Astrocyte of the hippocampus (primary cell): ENCODE measurements at regions not wholly inside any gene's neighbourhood (a gene's known extent, or its start where the extent isn't known, plus 50 kb on each side); places are given as distances from the start of the nearest gene placed in this dataset.
"Not testable (repeated sequence)": the region's sequence is repeated elsewhere in the genome, so short reads cannot be mapped to it uniquely, and the experiment has no call there.

Experiments used
- DNase-seq: peaks from one replicate; pipeline ENCODE4 v3.0.0; 2011; ENCODE audit warnings: low read depth, low spot score

DNA sequence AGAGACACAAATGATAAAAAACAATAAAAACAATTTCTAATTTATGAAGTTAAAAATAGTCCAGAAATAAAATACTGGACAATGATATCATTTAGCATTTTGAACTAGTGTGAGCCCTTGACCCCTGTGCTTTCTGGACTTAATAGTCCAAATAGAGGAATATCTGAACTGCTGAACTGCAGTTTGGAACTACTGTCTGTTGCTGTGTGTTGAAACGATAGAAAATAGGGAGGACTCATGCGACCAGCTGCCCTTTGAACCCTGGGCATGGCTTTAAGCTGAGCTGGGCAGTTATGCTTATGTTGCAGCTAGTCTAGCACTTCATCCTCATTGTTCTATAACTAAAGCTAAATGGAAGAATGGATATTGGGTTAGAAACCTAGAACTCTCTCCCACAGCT lies 99.5 kb downstream of the FMR1NB start:
- DNase-seq, result no peak

DNA sequence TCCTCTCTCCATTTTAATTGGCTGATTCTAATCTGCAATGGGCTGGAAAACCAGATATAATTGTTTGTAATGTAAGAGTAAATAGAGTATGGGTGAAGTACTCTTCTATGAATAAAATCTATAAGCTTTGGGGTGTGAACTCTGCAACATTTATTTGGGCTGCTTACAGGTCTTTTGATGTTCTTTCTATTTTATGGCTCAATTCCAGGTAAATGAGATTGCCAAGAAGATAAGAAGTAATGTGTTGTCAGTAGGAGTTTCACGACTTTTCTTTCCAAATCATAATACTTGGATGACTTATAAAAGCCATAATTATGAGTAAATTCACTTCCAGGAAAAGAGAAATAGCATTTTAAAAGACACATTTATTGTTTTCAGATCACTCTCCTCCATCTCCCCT lies 103.5 kb downstream of the FMR1NB start:
- DNase-seq, result no peak

DNA sequence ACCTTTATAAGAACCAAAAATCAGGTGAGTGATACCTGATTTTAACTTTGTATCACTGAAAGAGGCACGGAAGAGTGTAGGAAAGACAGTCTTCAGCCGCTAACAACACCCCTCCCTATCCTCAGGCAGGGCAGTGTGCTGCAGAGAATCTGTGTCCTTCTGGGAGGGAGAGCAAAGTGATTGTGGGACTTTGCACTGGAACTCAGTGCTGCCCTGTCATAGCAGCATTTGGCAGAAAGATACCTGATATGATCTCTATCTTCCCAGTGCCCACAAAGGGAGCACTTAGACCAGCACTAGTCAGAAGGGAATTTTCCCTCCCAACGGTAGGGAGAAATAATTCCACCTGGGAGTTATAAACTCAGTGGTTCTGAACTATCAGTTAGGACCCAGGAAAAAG lies 139.0 kb downstream of the FMR1NB start:
- DNase-seq, result no peak

DNA sequence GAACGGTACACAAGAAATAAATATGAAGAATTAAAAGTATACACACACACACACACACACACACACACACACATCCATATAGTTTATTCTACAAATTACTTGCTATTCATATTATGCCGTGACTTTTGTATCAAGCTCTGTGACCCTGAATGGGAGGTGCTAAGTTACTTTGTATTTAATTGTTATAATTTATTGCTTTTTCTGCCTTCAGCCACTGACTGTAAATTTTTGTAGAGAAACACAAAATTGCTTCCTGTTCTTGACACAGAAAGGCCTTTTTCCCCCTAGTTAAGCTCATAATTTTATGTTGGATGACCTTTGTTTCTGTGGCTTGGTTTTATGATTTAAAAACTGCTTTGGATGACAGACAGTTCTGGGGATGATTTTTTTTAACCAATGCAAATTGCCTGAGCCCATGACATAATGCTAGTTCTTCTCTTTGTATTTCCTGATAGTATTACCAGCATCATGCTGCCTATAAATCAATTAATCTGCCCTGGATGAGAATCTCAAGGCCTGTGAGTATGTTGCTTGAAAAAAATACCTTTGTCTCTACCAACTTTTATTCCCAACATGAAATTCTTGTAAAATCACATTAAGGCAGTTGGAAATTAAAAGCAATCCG lies 140.0 kb downstream of the FMR1NB start:
- DNase-seq, result no peak

DNA sequence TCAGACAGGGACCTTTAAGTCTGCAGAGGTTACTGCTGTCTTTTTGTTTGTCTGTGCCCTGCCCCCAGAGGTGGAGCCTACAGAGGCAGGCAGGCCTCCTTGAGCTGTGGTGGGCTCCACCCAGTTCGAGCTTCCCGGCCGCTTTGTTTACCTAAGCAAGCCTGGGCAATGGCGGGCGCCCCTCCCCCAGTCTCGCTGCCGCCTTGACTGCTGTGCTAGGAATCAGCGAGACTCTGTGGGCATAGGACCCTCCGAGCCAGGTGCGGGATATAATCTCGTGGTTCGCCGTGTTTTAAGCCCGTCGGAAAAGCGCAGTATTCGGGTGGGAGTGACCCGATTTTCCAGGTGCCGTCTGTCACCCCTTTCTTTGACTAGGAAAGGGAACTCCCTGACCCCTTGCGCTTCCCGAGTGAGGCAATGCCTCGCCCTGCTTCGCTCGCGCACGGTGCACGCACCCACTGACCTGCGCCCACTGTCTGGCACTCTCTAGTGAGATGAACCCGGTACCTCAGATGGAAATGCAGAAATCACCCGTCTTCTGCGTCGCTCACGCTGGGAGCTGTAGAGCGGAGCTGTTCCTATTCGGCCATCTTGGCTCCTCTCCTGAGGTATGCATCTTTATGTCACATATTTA lies 147.9 kb downstream of the FMR1NB start:
- not testable (repeated sequence) for DNase-seq

DNA sequence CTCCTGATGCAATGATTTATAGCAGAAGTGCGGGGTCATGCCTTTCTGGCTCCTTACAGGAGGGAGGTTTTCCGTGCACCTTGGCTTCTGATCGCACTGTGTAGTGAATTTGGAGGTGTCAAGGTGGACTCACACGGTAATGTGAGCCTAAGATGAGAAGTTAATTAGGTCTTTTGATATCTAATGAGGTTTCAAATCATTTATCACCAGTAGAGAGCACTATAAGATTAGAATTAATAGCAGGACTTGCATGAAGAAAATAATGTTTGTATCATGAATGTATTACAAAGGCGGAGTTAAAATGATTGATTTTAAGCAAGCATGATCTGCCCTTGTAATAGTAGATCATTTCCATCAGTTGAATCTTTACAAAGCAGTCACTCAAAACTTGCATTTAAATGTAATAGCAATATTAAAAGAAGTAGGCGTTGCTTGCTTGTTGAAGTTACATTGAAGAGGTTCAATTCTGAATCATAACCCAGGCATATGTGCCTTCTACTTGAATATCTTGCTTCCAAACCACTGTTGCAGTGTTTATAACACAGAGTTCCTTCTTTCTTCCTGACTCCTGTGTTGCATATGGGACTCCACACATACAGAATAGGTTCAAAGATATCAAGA lies 152.1 kb downstream of the FMR1NB start:
- peak; percentile 7 for DNase-seq

DNA sequence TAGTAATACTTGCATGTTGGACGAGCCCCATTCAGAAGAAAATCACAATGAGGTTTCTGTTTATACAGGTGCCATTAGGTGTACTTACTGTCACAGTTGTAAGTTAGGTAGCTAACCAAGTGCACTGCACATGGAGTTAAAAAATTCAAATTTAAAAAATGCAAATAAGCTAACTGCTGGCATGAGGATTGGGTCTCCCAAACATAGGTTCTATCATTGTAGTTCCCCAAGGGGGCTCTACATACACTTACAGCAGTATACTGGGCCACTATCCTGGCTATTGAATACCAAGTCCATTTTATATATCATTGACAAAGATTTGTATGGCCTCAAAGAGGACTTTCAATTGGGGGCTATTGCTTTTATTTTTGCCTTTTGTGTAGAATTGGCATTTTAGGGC lies 153.4 kb downstream of the FMR1NB start:
- DNase-seq, result no peak

DNA sequence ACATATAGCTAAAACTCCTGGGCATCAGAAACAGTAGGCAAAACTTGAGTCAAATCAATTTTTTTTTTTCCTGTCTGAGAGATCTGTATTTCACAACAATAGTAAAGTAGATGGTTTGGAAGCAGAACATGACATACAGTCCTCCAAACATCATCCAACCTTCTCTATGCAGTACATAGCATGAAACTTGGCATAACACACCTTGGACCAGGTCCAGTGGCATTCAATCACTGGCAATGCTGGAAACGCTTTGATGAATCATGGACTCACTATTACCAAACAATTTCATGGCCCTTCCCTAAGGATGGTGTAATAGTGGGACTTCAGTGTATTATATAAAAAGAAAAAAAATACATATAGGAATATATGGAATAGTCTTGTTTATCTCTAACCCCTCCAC lies 154.6 kb downstream of the FMR1NB start:
- DNase-seq, result peak; percentile 21

DNA sequence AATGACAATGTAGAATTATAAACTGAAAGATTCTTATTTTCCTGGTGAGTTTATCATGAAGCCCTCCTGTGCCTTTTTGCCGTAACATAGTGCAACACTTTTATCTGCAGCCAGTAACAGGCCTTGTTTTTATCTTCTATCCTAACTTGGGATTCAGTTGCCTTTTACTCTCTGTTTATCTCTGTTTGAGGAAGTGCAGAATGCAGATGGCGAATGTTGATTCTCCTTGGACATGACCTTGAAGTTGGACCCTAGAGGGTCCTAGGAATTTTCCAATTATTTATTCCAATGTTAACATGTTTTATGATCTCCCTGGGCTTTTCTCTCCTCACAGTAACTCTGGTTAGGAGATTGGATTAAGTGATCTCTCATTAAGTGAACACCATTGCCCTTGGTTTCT lies 165.0 kb downstream of the FMR1NB start:
- no peak for DNase-seq

DNA sequence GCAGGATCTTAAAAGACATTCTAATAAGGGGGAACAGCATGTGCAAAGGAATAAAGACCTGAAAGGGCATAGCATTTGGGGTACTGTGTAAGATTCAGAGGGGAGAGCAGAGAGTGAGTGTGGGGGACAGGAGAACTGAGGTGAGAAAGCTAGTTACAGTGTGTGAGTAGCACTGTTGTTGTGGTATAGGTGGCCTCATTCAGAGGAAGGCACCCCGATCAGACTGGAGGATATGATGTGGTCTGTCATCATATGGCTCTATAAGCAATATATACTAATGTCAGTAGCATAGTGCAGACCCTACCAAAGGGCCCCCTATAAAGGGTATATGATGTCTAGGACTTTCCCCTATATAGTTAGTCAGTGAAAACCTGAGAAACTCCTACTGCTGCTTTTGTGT lies 175.8 kb downstream of the FMR1NB start:
- no peak for DNase-seq

DNA sequence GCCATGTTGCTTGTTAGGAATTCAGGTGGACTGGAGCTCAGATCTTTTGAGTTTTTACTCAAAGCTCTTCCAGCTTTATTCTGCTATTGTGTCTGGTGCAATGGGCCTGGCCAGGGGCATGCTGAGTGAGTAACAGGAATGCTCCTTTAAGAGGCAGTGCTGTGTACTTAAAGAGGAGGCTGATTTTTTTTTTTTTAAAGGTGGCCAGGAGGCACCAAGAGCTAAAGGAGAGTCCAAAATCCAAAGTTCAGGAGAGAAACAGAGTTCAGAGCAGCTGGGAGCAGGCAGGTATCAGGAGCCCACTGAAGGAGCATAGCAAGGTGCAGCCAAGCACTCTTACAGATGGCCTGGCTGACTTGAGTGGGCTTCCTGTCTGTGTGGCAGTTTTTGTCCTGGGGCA lies 178.7 kb downstream of the FMR1NB start:
- no peak for DNase-seq

DNA sequence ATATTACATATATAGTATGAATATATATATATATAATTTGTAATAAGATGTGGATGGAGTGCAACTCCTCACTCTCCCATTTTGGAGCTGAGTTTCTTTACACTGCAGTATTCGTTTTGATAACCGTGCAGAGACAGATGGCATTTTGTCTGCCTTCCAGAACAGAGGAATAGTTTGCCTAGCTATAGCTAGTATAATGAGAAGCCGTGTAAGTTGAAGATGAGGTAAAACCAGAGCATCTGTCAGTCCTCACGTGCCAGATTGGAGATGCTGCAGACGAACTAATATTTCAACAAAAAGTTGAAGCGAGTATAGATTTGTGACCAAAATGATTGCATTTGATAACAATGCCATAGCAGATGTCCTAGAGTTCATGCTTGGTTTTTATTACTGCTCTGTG lies 180.6 kb downstream of the FMR1NB start:
- no peak for DNase-seq

DNA sequence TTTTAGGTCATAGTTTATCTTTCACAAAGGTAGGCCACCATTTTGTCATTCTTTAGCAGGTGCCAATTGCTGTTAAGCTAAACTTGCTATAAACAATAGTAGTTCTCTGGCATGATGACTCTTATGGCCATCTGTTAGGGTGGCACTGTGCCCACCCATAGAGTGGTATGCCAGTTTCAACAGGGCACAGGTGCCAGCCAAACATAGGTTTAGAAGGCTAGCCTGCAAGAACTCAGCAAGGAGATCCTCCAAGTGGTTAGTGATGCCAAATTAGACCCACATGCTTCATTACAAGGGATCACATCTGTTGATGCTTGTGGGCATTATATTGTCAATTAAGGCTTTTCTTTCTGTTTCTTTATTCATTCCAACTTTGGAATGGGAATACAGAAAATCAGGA lies 204.5 kb downstream of the FMR1NB start:
- no peak for DNase-seq

DNA sequence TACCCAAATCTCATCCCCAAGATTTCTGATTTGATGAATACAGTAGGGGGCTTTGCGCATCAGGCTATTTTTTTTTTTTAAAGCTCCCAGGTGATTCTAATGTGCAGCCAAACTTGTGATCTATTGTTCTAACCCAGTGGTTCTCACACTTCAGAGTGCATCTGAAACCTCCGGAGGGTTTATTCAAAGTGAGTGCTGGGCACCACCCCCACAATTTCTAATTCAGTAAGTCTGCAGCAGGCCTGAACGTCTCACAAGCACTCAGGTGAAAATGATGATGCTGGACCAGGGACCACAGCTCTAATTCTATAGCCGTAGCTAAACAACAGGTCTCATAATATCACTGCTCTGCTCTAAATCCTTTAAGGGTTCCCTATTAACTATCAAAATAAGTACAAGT lies 211.4 kb downstream of the FMR1NB start:
- no peak for DNase-seq

DNA sequence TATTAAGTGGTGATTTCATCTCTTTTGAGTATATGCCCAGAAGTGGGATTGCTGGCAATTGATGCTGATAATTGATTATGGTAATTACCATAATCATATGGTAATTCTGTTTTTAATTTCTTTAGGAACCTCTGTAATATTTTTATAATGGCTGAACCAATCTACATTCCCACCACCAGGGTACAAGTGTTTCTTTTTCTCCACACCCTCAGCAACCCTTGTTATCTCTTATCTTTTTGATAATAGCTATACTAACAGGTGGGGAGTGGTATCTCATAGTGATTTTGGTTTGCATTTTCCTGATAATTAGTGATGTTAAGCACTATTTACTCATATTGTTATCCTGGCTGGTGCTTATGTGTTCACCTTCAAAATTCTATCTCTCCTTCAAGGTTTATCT lies 212.6 kb downstream of the FMR1NB start:
- no peak for DNase-seq

DNA sequence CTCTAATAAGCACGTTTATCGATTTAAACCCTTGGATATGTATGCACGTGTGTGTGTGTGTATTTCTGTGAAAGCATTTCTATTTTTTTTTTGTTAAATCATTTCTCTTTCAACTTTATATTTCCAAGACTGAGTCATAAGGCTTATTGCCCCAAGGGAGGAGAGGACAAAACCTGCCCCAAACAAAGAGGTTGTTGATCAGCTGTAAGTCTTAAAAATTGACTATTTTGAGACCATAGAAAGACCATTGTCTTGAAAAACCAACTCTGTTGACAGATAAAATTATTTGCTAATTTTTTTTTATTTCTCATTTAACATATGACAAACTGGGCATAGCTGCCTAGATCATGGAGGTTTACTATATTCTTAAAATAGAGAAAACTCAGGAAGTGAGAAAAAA lies 222.4 kb downstream of the FMR1NB start:
- DNase-seq, result no peak

DNA sequence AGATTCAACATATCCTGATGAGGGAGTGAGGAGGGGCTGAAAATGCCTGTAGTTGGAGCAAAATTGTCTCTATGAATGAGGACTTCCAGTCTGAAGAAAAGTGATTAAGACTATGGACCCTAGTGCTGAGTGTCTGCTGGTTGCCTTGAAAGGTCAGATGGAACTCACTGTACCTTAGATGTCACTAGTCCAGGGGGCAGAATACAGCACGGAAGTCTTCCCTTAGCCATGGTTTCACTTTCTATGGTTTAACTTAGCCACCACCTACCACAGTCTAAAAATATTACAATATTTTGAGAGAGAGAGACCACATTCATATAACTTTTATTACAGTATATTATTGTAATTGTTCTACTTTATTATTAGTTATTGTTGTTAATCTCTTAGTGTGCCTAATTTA lies 223.1 kb downstream of the FMR1NB start:
- DNase-seq, result no peak

DNA sequence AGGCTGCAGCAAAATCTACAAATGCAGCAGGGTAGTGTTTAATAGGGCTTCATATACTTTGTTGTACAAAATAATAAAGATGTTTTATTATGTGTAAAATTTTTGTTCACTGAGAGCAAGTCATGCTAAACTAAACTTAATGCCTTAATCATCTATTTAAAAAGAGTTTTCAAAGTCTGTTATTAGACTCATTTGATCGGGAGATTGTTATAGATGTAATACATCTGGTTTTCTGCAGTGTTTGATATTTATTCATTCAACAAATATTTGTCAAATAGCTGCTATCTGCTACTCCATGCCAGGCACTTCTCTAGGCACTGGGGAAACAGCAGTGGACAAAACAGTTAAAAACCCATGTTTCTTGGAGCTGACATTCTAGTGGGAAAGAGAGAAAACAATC lies 233.6 kb downstream of the FMR1NB start:
- no peak for DNase-seq

DNA sequence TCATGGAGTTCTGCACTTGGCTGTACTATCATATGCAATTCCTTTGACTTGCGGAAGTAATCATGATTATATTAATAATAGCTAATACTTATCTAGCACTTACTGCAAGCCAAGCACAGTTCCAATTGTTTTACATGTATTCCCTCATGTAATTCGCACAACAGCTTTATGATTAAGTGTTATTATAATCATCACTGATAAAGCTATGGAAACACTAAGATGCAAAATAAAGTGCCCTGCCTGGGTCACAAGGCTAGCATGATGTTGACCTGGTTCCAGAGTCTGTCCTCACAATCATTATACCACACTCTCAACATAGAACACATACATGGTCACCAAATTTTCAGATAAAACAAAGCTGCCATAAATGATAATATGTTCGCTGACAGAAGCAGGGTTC lies 234.6 kb downstream of the FMR1NB start:
- DNase-seq, result no peak

DNA sequence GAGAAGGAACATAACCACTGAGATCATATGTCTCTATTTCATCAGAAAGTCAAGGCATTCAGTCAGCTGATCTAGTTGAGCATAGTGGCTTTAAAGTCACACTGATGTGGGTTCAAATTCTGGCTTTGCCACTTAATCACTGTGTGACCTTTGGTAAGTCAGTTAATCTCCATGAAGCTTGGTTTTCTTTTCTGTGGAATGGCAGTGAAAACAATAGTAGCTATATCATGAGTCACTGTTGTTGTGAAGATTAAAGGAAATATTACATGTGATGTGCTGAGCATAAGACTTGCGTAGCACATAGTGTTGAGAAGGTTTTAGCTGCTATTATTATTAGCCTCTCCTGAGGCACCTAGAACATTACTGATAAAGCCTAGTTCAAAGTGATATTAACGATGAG lies 242.2 kb downstream of the FMR1NB start:
- DNase-seq, result no peak

DNA sequence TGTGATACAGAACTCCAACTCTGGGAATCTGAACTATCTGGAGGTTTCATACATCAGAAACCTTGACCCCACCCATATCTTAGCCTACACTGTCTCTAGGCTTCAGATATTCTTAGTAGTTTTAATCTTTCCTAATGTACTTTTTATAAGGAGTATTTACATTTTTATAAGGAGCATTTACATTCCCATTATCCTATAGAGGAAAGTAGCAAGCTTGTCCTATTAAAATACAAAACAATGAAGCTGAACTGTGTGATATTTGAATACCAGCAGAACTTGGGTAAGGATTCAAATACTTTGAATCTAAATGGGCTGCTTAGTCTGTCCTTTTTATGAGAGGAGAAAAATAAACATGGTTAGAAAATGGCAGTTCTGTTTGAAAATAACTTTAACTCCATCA lies 247.4 kb downstream of the FMR1NB start:
- no peak for DNase-seq

DNA sequence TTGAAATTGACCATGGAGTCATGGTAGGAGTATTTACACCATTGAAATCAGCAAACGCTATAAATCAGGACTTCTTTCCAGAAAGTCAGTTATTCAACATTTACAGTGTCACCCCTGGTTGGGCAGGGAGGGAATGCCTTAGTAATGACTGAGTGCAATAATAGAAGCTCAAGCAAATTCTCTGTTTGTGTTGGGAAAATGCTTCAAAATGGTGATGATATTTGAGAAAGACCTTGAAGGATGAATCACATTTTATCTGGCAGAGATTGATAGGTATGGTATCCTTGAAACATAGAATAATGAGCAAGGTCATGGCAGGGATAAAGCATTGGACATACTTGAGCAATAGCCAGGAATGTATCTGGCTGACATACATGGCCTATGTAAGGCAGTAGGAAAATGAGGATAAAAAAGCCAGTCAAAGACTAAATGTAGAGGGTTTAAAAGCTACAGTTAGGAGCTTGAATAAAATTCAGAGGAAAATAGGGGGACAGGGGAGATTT lies 248.7 kb downstream of the FMR1NB start:
- peak; percentile 2 for DNase-seq

DNA sequence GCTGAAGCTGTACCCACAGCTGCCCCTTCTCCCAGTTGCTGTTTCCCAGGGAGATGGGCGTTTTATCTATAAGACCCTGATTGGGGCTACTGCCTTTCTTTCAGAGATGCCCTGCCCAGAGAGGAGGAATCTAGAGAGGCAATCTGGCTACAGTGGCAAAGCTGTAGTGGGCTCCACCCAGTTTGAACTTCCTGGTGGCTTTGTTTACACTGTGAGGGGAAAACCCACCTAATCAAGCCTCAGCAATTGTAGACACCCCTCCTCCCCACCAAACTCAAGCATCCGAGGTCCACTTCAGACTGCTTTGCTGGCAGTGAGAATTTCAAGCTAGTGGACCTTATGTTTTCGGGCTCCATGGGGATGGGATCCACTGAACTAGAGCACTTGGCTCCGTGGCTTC lies 240.4 kb upstream of the AFF2 start:
- DNase-seq, result no peak
